PC-9 (cell line): ENCODE measurements at regions not wholly inside any gene's neighbourhood (a gene's known extent, or its start where the extent isn't known, plus 50 kb on each side); places are given as distances from the start of the nearest gene placed in this dataset.
"Not testable (repeated sequence)": the region's sequence is repeated elsewhere in the genome, so short reads cannot be mapped to it uniquely, and the experiment has no call there.

Experiments used
- BruUV-seq: library from RNA; stranded (reverse); fragments of 400-500 nt; replicated peaks from 2 replicates; lab custom pipeline; 2021; lab: Mats Ljungman, UMichigan
- CTCF ChIA-PET: fragments of 300-600 bp; sonication (Branson Sonifier 250); formaldehyde crosslinking; loops from one replicate; lab custom pipeline; 2022; ENCODE audit warnings: antibody characterized with exemption; lab: Charles Lee
- POLR2A ChIA-PET: fragments of 300-600 bp; sonication (Branson Sonifier 250); formaldehyde crosslinking; loops from one replicate; lab custom pipeline; 2022; ENCODE audit warnings: antibody characterized with exemption; ENCODE audit not compliant: unreplicated experiment; lab: Charles Lee
- DNase-seq, 2 experiments: peaks; one replicate each; pipeline versions ENCODE4 v3.0.0 to v3.0.0-alpha.2; 2015 to 2022; ENCODE audit warnings: mixed read lengths in 1 of 2
- H2AFZ ChIP-seq: fragments of 200-600 bp; sonication (generic); 2 replicates; pipeline ENCODE4 v1.8.1; 2017; ENCODE audit warnings: antibody characterized with exemption
- H3F3A ChIP-seq: fragments of 200-600 bp; sonication (generic); 2 replicates; pipeline ENCODE4 v1.8.1; 2017; ENCODE audit warnings: antibody characterized with exemption, mild to moderate bottlenecking, low read depth; ENCODE audit not compliant: insufficient read depth
- H3K27ac ChIP-seq: fragments of 200-600 bp; sonication (generic); 2 replicates; pipeline ENCODE4 v1.6.1; 2016; ENCODE audit warnings: mixed run types
- H3K27me3 ChIP-seq: fragments of 200-600 bp; sonication (generic); 2 replicates; pipeline ENCODE4 v1.6.1; 2016; ENCODE audit warnings: low read depth, mixed run types; ENCODE audit not compliant: insufficient read depth
- H3K36me3 ChIP-seq: fragments of 200-600 bp; sonication (generic); 2 replicates; pipeline ENCODE4 v1.6.1; 2016; ENCODE audit warnings: low read depth, mixed run types
- H3K4me1 ChIP-seq: fragments of 200-600 bp; sonication (generic); replicated peaks from 2 replicates; pipeline ENCODE4 v1.6.1; 2016; ENCODE audit warnings: mixed run types; ENCODE audit not compliant: insufficient read depth
- H3K4me2 ChIP-seq: fragments of 200-600 bp; sonication (generic); 2 replicates; pipeline ENCODE4 v1.6.1; 2017; ENCODE audit warnings: mixed run types
- H3K4me3 ChIP-seq: fragments of 200-600 bp; sonication (generic); 2 replicates; pipeline ENCODE4 v1.6.1; 2016; ENCODE audit warnings: mixed run types
- H3K79me2 ChIP-seq: fragments of 200-600 bp; sonication (generic); 2 replicates; pipeline ENCODE4 v1.6.1; 2017; ENCODE audit warnings: low read depth, mixed run types
- H3K9me2 ChIP-seq: fragments of 200-600 bp; sonication (generic); 2 replicates; pipeline ENCODE4 v1.8.1; 2017; ENCODE audit warnings: mild to moderate bottlenecking; ENCODE audit not compliant: insufficient read depth
- H3K9me3 ChIP-seq: fragments of 200-600 bp; sonication (generic); 2 replicates; pipeline ENCODE4 v1.8.1; 2016; ENCODE audit warnings: low read depth; ENCODE audit not compliant: insufficient read depth
- H4K20me1 ChIP-seq: fragments of 200-600 bp; sonication (generic); 2 replicates; pipeline ENCODE4 v1.8.1; 2017; ENCODE audit not compliant: insufficient read depth
- EZH2 ChIP-seq: fragments of 200-600 bp; sonication (generic); IDR thresholded peaks from 2 replicates; pipeline ENCODE4 v1.8.0; 2017; ENCODE audit warnings: antibody characterized with exemption, low read depth
- intact Hi-C: fragments of 100-400 bp; cut with micrococcal nuclease; formaldehyde crosslinking; loops from one replicate; pipeline ENCODE4 v1.10.0; 2022; ENCODE audit not compliant: unreplicated experiment
- TF ChIP-seq, protein P1 (sequence below): fragments of 200-600 bp; sonication (generic); conservative IDR thresholded peaks from 2 replicates; pipeline ENCODE4 v1.6.1; 2017; ENCODE audit warnings: mixed run types, antibody characterized with exemption, mild to moderate bottlenecking, moderate library complexity

DNA sequence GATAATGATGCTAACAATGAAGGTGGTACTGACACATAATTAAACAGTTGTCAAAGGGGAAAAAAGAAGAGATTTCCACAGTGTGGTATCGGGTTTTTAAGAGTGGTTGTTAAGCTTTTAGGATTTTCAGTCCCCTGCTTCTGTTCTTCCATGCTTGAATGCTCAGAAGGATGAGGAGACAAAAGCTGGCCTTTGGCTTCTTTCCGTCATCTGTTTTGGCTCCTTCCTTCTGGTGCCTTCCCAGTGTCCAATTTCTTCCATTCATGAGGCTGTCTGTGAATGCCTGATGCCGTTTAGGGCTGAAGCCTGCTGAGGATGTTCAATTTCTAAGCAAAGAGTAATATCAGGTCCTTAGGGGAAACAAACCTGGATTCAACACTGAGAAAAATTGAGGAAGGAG lies 179.6 kb upstream of the GLRA1 start:
- H4K20me1 ChIP-seq: no peaks in the 10 kb centered on the region
- no TSS peak for BruUV-seq
- ChIA-PET POLR2A (no interaction called here), CTCF (no interaction called here)
- H3F3A ChIP-seq: no peaks in the 10 kb centered on the region
- no peaks in the 10 kb centered on the region for H3K9me3 ChIP-seq
- H3K4me1 ChIP-seq: no peaks in the 10 kb centered on the region
- H3K27me3 ChIP-seq: no peaks in the 10 kb centered on the region
- no peak overlapping the region for H3K4me2 ChIP-seq
- no peaks in the 10 kb centered on the region for H3K9me2 ChIP-seq
- no peak for DNase-seq
- H2AFZ ChIP-seq: no peak overlapping the region
- H3K27ac ChIP-seq: no peak overlapping the region
- H3K4me3 ChIP-seq: no peak overlapping the region
- H3K79me2 ChIP-seq: no peaks in the 10 kb centered on the region
- TF ChIP-seq EZH2: no peak
- TF ChIP-seq, protein P1, sequence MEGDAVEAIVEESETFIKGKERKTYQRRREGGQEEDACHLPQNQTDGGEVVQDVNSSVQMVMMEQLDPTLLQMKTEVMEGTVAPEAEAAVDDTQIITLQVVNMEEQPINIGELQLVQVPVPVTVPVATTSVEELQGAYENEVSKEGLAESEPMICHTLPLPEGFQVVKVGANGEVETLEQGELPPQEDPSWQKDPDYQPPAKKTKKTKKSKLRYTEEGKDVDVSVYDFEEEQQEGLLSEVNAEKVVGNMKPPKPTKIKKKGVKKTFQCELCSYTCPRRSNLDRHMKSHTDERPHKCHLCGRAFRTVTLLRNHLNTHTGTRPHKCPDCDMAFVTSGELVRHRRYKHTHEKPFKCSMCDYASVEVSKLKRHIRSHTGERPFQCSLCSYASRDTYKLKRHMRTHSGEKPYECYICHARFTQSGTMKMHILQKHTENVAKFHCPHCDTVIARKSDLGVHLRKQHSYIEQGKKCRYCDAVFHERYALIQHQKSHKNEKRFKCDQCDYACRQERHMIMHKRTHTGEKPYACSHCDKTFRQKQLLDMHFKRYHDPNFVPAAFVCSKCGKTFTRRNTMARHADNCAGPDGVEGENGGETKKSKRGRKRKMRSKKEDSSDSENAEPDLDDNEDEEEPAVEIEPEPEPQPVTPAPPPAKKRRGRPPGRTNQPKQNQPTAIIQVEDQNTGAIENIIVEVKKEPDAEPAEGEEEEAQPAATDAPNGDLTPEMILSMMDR: no peak
- intact Hi-C loops: no loop called here
- H3K36me3 ChIP-seq: no peaks in the 10 kb centered on the region

DNA sequence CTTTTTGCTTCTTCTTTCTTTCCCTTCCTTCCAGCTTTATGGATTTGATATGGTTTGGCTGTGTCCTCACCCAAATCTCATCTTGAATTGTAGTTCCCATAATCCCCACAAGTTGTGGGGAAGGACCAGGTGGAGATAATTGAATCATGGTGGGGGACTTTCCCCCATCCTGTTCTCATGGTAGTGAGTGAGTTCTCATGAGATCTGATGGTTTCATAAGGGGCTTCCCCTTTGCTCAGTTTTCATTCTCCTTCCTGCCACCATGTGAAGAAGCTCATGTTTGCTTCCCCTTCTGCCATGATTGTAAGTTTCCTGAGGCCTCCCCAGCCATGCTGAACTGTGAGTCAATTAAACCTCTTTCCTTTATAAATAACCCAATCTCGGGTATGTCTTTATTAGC lies 178.3 kb upstream of the GLRA1 start:
- intact Hi-C loops, H4K20me1 ChIP-seq, H2AFZ ChIP-seq, H3K79me2 ChIP-seq, H3K27me3 ChIP-seq, H3K9me2 ChIP-seq, H3F3A ChIP-seq, H3K27ac ChIP-seq, H3K4me1 ChIP-seq, DNase-seq, H3K9me3 ChIP-seq, H3K36me3 ChIP-seq, H3K4me3 ChIP-seq, BruUV-seq, CTCF ChIA-PET, POLR2A ChIA-PET, H3K4me2 ChIP-seq: not testable (repeated sequence)

DNA sequence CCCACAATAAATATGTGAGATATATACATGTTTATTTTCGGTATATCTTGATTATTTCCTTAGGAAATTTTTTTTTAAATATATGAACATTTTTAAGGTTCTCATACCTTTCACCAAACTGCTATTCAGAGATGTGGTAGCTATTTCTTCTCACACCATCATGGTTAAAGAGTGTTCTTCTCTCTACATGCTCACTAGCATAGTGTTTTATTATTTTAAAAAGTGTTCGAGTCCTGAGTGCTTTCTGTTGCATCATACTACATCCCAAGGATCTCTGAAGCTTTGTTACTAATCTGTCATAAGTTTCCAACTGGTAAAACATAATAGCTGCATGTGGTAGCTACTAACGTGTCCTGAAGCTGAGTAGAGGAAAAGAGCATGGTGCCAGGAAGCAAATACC lies 177.4 kb upstream of the GLRA1 start:
- CTCF ChIA-PET: no interaction called here
- Histone ChIP-seq H3K36me3 (no peaks in the 10 kb centered on the region), H2AFZ (no peak overlapping the region), H4K20me1 (no peaks in the 10 kb centered on the region), H3K79me2 (no peaks in the 10 kb centered on the region), H3K27me3 (no peaks in the 10 kb centered on the region), H3K27ac (no peak overlapping the region), H3K4me2 (no peak overlapping the region), H3K9me3 (no peaks in the 10 kb centered on the region), H3F3A (no peaks in the 10 kb centered on the region), H3K9me2 (no peaks in the 10 kb centered on the region), H3K4me3 (no peak overlapping the region), H3K4me1 (no peaks in the 10 kb centered on the region)
- POLR2A ChIA-PET: no interaction called here
- TF ChIP-seq, protein P1: no peak
- no peak for TF ChIP-seq EZH2
- no TSS peak for BruUV-seq
- intact Hi-C loops: no loop called here
- no peak for DNase-seq

DNA sequence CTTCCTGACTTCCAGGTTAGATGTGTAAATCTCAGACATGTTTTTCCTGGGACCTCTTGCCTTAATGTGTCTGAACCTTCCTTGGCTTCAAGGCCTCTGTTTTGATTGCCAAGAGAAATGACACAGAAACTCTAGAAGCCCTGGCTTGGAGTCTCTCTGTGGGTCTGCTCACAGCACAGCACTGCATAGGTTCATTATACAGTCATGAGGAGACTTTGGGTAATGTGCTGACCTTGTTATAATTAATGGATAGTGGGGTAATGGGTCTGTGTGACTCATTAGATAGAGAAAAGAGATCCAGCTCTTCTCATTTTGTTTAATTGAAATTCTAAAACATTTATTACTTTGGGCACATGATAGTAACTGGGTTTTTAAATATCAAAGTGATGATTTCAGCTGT lies 175.8 kb upstream of the GLRA1 start:
- Histone ChIP-seq H3K79me2 (no peaks in the 10 kb centered on the region), H4K20me1 (no peaks in the 10 kb centered on the region), H3K4me2 (no peak overlapping the region), H3K9me3 (no peaks in the 10 kb centered on the region), H3K27me3 (0 out of 2 replicates have a peak, but pooled peaks cover 9% of the 10 kb centered on the region), H3K9me2 (no peaks in the 10 kb centered on the region), H3K27ac (no peak overlapping the region), H3F3A (no peaks in the 10 kb centered on the region), H3K36me3 (no peaks in the 10 kb centered on the region), H2AFZ (no peak overlapping the region), H3K4me1 (no peaks in the 10 kb centered on the region), H3K4me3 (no peak overlapping the region)
- CTCF ChIA-PET: no interaction called here
- TF ChIP-seq, protein P1: no peak
- TF ChIP-seq EZH2: no peak
- intact Hi-C loops: no loop called here
- no peak for DNase-seq
- BruUV-seq: no TSS peak
- POLR2A ChIA-PET: no interaction called here
